Heart right ventricle (tissue), 16 donors: ENCODE measurements at regions not wholly inside any gene's neighbourhood (a gene's known extent, or its start where the extent isn't known, plus 50 kb on each side); places are given as distances from the start of the nearest gene placed in this dataset.
A peak's percentile ranks its signal among the peaks of the same experiment; 100 is the strongest.

Experiments
- ATAC-seq, 8 donors: fragments of 200-7000 bp; cut with Tn5 transposase; one replicate each; pipeline ENCODE4 v1.9.1; 2020; ENCODE audit warnings: mild to moderate bottlenecking in 8 of 8, moderate library complexity in 8 of 8, moderate number of reproducible peaks in 1 of 8
- DNase-seq, 2 donors: peaks; one replicate each; pipeline ENCODE4 v3.0.0-alpha.2; 2020
- H3K27ac ChIP-seq, 10 donors: fragments of 200-600 bp; sonication (generic) in 2 of 10; one replicate each; pipeline versions ENCODE4 v1.5.0 to v1.8.0; 2020 to 2022; ENCODE audit warnings: mild to moderate bottlenecking in 3 of 10
- H3K27me3 ChIP-seq, 7 donors: fragments of 200-600 bp; one replicate each; pipeline ENCODE4 v1.8.0; 2021 to 2022; ENCODE audit warnings: mild to moderate bottlenecking in 2 of 7
- H3K36me3 ChIP-seq, 9 donors: fragments of 200-600 bp; sonication (generic) in 1 of 9; one replicate each; pipeline versions ENCODE4 v1.5.0 to v1.8.0; 2020 to 2022; ENCODE audit warnings: mild to moderate bottlenecking in 2 of 9
- H3K4me1 ChIP-seq, 9 donors: fragments of 200-600 bp; sonication (generic) in 1 of 9; one replicate each; pipeline versions ENCODE4 v1.5.0 to v1.8.0; 2020 to 2022; ENCODE audit warnings: mild to moderate bottlenecking in 4 of 9
- H3K4me3 ChIP-seq, 10 donors: fragments of 200-600 bp; sonication (generic) in 2 of 10; one replicate each; pipeline versions ENCODE4 v1.5.0 to v1.8.0; 2020 to 2022; ENCODE audit warnings: mild to moderate bottlenecking in 7 of 10, moderate library complexity in 2 of 10
- H3K9me3 ChIP-seq, 11 donors: fragments of 200-600 bp in 10 of 11; sonication (generic) in 2 of 11; one replicate each; pipeline versions ENCODE4 v1.5.0 to v1.8.0; 2013 to 2022; ENCODE audit warnings: mild to moderate bottlenecking in 2 of 11, control low read depth in 1 of 11, moderate library complexity in 1 of 11
- CTCF ChIP-seq, 9 donors: fragments of 200-600 bp; sonication (generic) in 2 of 9; IDR thresholded peaks; one replicate each; pipeline versions ENCODE4 v1.5.0 to v1.8.0; 2021 to 2022; ENCODE audit warnings: antibody characterized with exemption in 9 of 9, mild to moderate bottlenecking in 5 of 9, moderate library complexity in 1 of 9
- WGBS, 2 donors: extraction: QIAGEN DNeasy Blood & Tissue Kit; methylation state at CpG; one replicate each; pipeline ENCODE4 v1.1.7; 2013; ENCODE audit warnings: inconsistent platforms in 1 of 2; 5-methylcytosine and 5-hydroxymethylcytosine counted together
- intact Hi-C, 10 donors: fragments of 100-400 bp; cut with DNase I; formaldehyde crosslinking; loops; one replicate each; pipeline versions ENCODE4 v1.11.1 to v1.14.2; 2022
- donor health status: Arrhythmogenic right ventricular cardiomyopathy.
- donor health status: ischemic (EF 13 %, LVEDD 7.1; RV severe dilation, severe dysfunction).
- donor health status: healthy with polysubstance abuse.
- donor health status: DM: no; HTN: yes; CAD: no.
- donor health status: DM: no; HTN: no; CAD: no.
- donor health status: ischemic (EF 25% LVEDD 6.9; RV normal size, moderate dysfunction).
- donor health status: ischemic (EF 25% LVEDD 5.7; RV mildly dilated, moderate dysfunction).
- donor health status: healthy.
- donor health status: DM: yes; HTN: yes; CAD: no.
- donor health status: Ischemic cardiomyopathy.
- donor health status: ischemic (EF 35%, LVEDD 5.7; RV mildly dilated, moderate dysfunction).
- donor health status: nonischemic (EF 11% LVEDD 7.7; RV severe dilation, severe dysfunction).
- donor health status: DM: yes; HTN: yes; CAD: no.
- donor health status: PGD.
- donor health status: ischemic (EF 29% LVEDD 5.4; RV normal size, mild dysfunction).
- donor health status: nonischemic (EF 23%, LVEDD 6.1; RV moderate dilation, normal function).

- Histone ChIP-seq H3K4me1 (peaks cover 0 to 2% (median 0%) of the 10 kb centered on the region in 9 donors), H3K4me3 (no peak overlapping the region), H3K27ac (no peak overlapping the region), H3K27me3 (no peaks in the 10 kb centered on the region), H3K9me3 (peaks cover 0 to 15% (median 8%) of the 10 kb centered on the region in 11 donors), H3K36me3 (no peaks in the 10 kb centered on the region)
- DNase-seq = no peak
- TF ChIP-seq CTCF (IDR thresholded peaks at IDR 0.05) = no peak
- no peak for ATAC-seq
- intact Hi-C loops = no loop called here
- 51 to 58% methylated on average over 2 of the region's 2 CpGs for WGBS, 2 donors
Measured at GRCh38 chr18:55884498-55884897, 296.5 kb upstream of the TCF4 start.

- Histone ChIP-seq H3K4me1 (peaks cover 0 to 16% (median 3%) of the 10 kb centered on the region in 9 donors), H3K27me3 (no peaks in the 10 kb centered on the region), H3K9me3 (peaks cover 0 to 2% (median 0%) of the 10 kb centered on the region in 11 donors), H3K36me3 (no peaks in the 10 kb centered on the region), H3K27ac (no peak overlapping the region), H3K4me3 (no peak overlapping the region)
- WGBS, 2 donors = 95 to 97% methylated on average over 8 of the region's 8 CpGs
- ATAC-seq = no peak
- DNase-seq = no peak
- no peak for TF ChIP-seq CTCF (IDR thresholded peaks at IDR 0.05)
- intact Hi-C loops = no loop called here
Measured at GRCh38 chr18:55880617-55881016, 292.6 kb upstream of the TCF4 start.

GRCh38 chr18:55879331-55879730 lies 291.3 kb upstream of the TCF4 start:
- ATAC-seq (no peak), DNase-seq (no peak)
- H3K4me1 ChIP-seq = peaks cover 0 to 25% (median 11%) of the 10 kb centered on the region in 9 donors
- peak overlapping the region in 2 of 10 donors; percentile 2 to 25 for H3K27ac ChIP-seq
- H3K9me3 ChIP-seq = no peaks in the 10 kb centered on the region
- no peak for TF ChIP-seq CTCF (IDR thresholded peaks at IDR 0.05)
- 62 to 68% methylated on average over 2 of the region's 2 CpGs for whole genome bisulfite sequencing, 2 donors
- no peak overlapping the region for H3K4me3 ChIP-seq
- intact Hi-C loops = loop anchor here in 1 of 10 donors (10.0 kb wide), 1 partner anchor 115 kb away; no protein-coding TSS in a partner anchor
- H3K36me3 ChIP-seq = no peaks in the 10 kb centered on the region
- H3K27me3 ChIP-seq = no peaks in the 10 kb centered on the region

- no peaks in the 10 kb centered on the region for H3K36me3 ChIP-seq
- no peaks in the 10 kb centered on the region for H3K9me3 ChIP-seq
- ATAC-seq (peak in 1 of 8 donors; percentile 60), DNase-seq (no peak)
- 86 to 87% methylated on average over 1 of the region's 1 CpG for WGBS, 2 donors
- peak overlapping the region in 2 of 10 donors; percentile 25 to 31 for H3K27ac ChIP-seq
- no peak for TF ChIP-seq CTCF (IDR thresholded peaks at IDR 0.05)
- intact Hi-C loops = loop anchor here in 1 of 10 donors (10.0 kb wide), 1 partner anchor 117 kb away; no protein-coding TSS in a partner anchor
- no peaks in the 10 kb centered on the region for H3K27me3 ChIP-seq
- H3K4me3 ChIP-seq = no peak overlapping the region
- H3K4me1 ChIP-seq = peaks cover 0 to 25% (median 11%) of the 10 kb centered on the region in 9 donors
Measured at GRCh38 chr18:55878224-55878623, 290.2 kb upstream of the TCF4 start.
